Common myeloid progenitor, CD34-positive (primary cell): ENCODE measurements at regions not wholly inside any gene's neighbourhood (a gene's known extent, or its start where the extent isn't known, plus 50 kb on each side); places are given as distances from the start of the nearest gene placed in this dataset.
A peak's percentile ranks its signal among the peaks of the same experiment; 100 is the strongest.

Source experiments
- CTCF ChIA-PET: fragments of 350-600 bp; sonication (Branson Sonifier 250); formaldehyde crosslinking; loops from one replicate; lab custom pipeline; 2021; ENCODE audit warnings: antibody characterized with exemption; lab: Charles Lee
- POLR2A ChIA-PET: fragments of 350-600 bp; sonication (Branson Sonifier 250); formaldehyde crosslinking; loops from one replicate; lab custom pipeline; 2021; ENCODE audit warnings: antibody characterized with exemption; lab: Charles Lee
- DNase-seq, 3 donors: peaks; one replicate each; pipeline versions ENCODE4 v3.0.0 to v3.0.0-alpha.2; 2013
- H3K27ac ChIP-seq, 2 experiments: 1 replicate in 1 of 2; 2 replicates in 1 of 2; pipeline ENCODE4 v1.7.0; 2013; ENCODE audit warnings: inconsistent platforms in 2 of 2, low read length in 2 of 2, mild to moderate bottlenecking in 2 of 2, low read depth in 1 of 2, moderate library complexity in 1 of 2; ENCODE audit not compliant: severe bottlenecking in 2 of 2, insufficient read depth in 1 of 2, poor library complexity in 1 of 2
- H3K27me3 ChIP-seq, 5 experiments: replicated peaks in 2 of 5; 1 replicate in 3 of 5; 2 replicates in 2 of 5; pipeline versions ENCODE4 v1.6.1 to v1.7.0; 2013; ENCODE audit warnings: low read length in 4 of 5, mild to moderate bottlenecking in 2 of 5, moderate library complexity in 2 of 5, inconsistent platforms in 1 of 5; ENCODE audit not compliant: insufficient read depth in 5 of 5, control insufficient read depth in 4 of 5
- H3K36me3 ChIP-seq, 4 experiments: 1 replicate in 2 of 4; 2 replicates in 2 of 4; pipeline versions ENCODE4 v1.6.1 to v1.7.0; 2013; ENCODE audit warnings: low read length in 3 of 4, control low read depth in 1 of 4, mild to moderate bottlenecking in 1 of 4; ENCODE audit not compliant: control insufficient read depth in 4 of 4, insufficient read depth in 4 of 4
- H3K4me1 ChIP-seq, 4 experiments: 1 replicate in 3 of 4; 2 replicates in 1 of 4; pipeline versions ENCODE4 v1.6.1 to v1.7.1; 2013; ENCODE audit warnings: low read length in 3 of 4, mild to moderate bottlenecking in 3 of 4, control low read depth in 1 of 4, inconsistent platforms in 1 of 4, moderate library complexity in 1 of 4; ENCODE audit not compliant: control insufficient read depth in 4 of 4, insufficient read depth in 4 of 4; ENCODE audit errors: control extremely low read depth in 1 of 4
- H3K4me3 ChIP-seq, 7 experiments: 1 replicate in 4 of 7; 2 replicates in 3 of 7; pipeline versions ENCODE4 v1.5.1 to v1.7.0; 2013; ENCODE audit warnings: mild to moderate bottlenecking in 7 of 7, low read length in 6 of 7, moderate library complexity in 6 of 7, inconsistent platforms in 2 of 7, low read depth in 2 of 7, control low read depth in 1 of 7; ENCODE audit not compliant: insufficient read depth in 4 of 7, control insufficient read depth in 1 of 7; ENCODE audit errors: extremely low read depth in 1 of 7
- H3K9me3 ChIP-seq, 5 experiments: 1 replicate in 4 of 5; 2 replicates in 1 of 5; pipeline versions ENCODE4 v1.6.1 to v1.7.1; 2013; ENCODE audit warnings: low read length in 4 of 5, mild to moderate bottlenecking in 2 of 5, inconsistent platforms in 1 of 5, low read depth in 1 of 5, moderate library complexity in 1 of 5; ENCODE audit not compliant: control insufficient read depth in 4 of 5, insufficient read depth in 2 of 5; ENCODE audit errors: control extremely low read depth in 1 of 5
- WGBS: methylation state at CpG from one replicate; pipeline ENCODE4 v1.1.5; 2013; ENCODE audit not compliant: insufficient coverage; 5-methylcytosine and 5-hydroxymethylcytosine counted together

DNA sequence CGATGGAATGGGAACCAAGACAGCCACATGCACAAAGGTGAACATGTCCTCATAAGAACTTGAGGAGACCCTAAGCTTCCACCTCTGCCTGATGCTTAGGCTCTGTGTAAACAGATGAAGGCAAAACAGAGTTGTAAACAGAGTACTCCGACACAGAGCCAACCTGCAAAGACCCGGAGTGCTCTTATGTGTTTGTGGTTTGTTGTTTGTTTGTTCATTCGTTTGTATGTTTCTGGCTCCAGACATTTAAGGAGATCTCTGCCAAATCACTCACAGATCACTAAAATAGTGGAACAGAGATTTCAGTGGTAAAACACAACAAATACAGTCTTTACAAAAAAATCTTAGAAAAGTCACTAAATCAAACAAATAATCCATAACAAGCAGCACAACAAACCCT is 294.9 kb downstream of the EIPR1 start:
- H3K4me1 ChIP-seq = no peaks in the 10 kb centered on the region
- no peak for DNase-seq
- WGBS = 100% methylated on average over 1 of the region's 4 CpGs
- POLR2A ChIA-PET = no interaction called here
- H3K9me3 ChIP-seq = peaks cover 0 to 6% (median 0%) of the 10 kb centered on the region in 5 experiments
- peaks cover 0 to 3% (median 0%) of the 10 kb centered on the region in 5 experiments for H3K27me3 ChIP-seq
- no peak overlapping the region for H3K4me3 ChIP-seq
- no peak overlapping the region for H3K27ac ChIP-seq
- CTCF ChIA-PET = no interaction called here
- no peaks in the 10 kb centered on the region for H3K36me3 ChIP-seq

DNA sequence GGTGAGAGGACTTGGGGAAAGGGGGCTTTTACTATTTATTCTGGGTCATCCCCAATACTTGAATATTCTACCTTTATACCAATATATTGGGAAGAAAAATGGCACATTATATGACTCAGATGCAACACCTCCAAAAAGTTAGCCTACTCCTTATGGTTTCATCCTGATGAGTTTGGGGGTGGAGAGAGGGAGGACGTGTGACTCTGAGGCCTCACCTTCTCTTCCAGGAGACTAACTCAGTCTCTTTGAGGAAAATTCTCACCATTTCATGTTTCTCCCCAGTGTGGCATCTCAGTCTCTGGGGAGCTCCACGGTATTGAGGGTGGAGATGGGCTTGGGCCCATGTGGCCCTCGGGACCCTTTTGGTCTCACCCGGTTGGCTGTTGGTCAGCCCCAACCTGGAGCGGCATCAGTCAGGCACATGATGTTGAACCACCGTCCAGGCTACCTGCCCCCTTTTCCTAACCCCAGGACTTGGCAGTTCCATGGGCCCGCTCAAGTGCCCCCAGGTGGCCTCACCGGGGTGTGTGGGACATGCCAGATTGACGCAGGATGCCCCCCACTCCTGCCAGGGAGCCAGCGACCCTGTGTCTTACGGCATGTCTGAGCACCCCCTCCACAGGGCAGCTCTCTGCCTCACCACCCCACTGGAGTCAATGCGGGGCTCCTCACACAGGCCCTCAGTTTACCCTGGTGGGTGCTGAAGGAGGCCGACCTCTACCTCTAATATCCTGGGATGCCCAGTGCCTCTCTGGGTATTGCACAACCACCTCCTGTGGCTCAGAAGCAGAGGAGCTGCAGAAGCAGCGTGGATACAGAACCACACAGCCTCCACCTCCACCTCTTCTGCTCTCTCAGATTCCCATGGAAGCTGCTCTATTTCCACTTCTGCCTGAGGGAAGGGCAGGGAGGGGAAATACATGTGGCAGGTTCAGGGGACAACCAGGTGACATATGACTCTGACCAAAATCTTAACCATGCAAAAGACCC is 297.4 kb downstream of the EIPR1 start:
- peaks cover 0 to 3% (median 2%) of the 10 kb centered on the region in 5 experiments for H3K27me3 ChIP-seq
- no peak overlapping the region for H3K4me3 ChIP-seq
- ChIA-PET CTCF (no interaction called here), POLR2A (no interaction called here)
- peaks cover 0 to 6% (median 0%) of the 10 kb centered on the region in 5 experiments for H3K9me3 ChIP-seq
- H3K4me1 ChIP-seq = no peaks in the 10 kb centered on the region
- no peaks in the 10 kb centered on the region for H3K36me3 ChIP-seq
- no peak for DNase-seq
- WGBS = 98% methylated on average over 11 of the region's 14 CpGs
- no peak overlapping the region for H3K27ac ChIP-seq

DNA sequence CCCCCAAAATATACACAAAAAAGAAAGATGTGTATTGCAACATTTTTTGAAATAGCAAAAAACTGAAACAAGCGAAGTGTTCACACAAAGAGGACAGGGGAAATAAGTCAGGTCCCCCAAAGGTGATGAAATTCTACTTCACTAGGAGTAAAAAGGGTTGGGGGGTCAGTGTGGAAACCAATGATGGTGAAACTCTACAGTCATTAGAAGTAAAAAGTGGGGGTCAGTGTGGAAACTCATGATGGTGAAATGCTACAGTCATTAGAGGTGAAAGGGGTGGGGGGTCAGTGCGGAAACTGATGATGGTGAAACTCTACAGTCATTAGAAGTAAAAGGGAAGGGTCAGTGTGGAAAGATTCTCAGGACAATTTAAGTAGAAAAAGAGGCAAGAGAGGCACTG is 298.2 kb downstream of the EIPR1 start:
- Histone ChIP-seq H3K27me3 (peaks cover 0 to 7% (median 2%) of the 10 kb centered on the region in 5 experiments), H3K9me3 (peaks cover 0 to 6% (median 0%) of the 10 kb centered on the region in 5 experiments), H3K4me3 (no peak overlapping the region), H3K4me1 (no peaks in the 10 kb centered on the region), H3K27ac (no peak overlapping the region), H3K36me3 (no peaks in the 10 kb centered on the region)
- ChIA-PET POLR2A (no interaction called here), CTCF (no interaction called here)
- peak in 1 of 3 donors; percentile 9 for DNase-seq
- WGBS = 100% methylated on average over 2 of the region's 2 CpGs

DNA sequence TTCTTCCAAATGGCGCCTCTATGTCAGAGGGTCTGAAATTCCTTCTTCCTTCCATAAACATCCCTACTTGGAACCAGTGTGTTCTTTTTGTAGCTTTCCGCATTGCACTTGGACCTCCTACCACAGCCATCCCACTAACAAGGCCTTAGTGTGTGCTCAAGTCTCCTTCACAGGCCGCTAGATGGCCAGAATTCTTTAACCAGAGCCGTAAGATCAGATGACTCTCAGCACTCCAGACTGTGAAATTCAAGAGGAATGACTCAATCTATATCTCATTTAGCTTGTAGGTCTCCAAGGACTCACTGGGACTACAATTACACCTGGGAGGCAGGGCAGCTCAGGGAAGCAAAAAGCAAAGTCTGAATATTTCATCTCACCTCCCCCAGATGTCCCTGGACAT is 298.9 kb downstream of the EIPR1 start:
- POLR2A ChIA-PET = no interaction called here
- Histone ChIP-seq H3K36me3 (no peaks in the 10 kb centered on the region), H3K27ac (no peak overlapping the region), H3K27me3 (peaks cover 0 to 7% (median 2%) of the 10 kb centered on the region in 5 experiments), H3K4me1 (no peaks in the 10 kb centered on the region), H3K4me3 (no peak overlapping the region), H3K9me3 (peaks cover 0 to 6% (median 0%) of the 10 kb centered on the region in 5 experiments)
- no peak for DNase-seq
- CTCF ChIA-PET = no interaction called here
- 89% methylated on average over 4 of the region's 4 CpGs for WGBS

DNA sequence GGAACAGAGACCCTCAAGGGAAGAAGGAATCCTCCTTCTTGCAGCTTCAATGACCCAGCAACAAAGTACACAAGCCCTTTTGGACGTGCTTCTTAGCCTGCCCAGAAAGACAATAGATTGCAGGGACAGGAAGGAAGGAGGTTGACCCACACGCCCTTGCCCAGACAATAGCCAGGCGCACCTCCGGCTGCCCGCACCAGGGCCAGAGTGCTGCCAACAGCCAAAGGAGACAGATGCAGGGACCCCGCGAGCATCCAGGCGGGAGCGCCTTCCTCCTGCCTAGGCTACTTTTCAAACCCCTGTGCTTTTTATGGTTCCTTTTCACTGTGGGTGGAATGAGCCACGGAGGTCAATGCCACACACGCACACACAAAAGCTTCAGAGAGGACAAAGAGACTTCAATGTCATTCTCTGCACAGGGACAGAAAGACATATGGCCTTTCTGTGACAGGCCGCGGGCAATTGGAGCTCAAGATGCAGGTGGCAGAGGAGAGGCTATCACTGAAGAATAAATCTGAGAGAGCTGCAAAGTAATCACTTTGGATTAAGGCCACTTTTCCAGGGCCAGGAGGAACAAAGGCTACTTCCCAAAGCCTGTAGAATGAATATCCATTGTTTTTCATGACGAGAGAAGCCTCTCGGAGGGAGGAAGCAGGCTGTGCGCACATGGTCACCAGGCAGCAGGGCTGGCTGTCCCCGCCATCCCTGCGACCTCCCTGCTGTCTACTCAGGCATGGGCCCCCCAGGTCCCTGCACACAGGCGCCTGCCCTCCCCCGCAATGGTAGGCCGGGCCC is 300.6 kb downstream of the EIPR1 start:
- no peak overlapping the region for H3K4me3 ChIP-seq
- 70% methylated on average over 16 of the region's 21 CpGs for WGBS
- peaks cover 0 to 7% (median 0%) of the 10 kb centered on the region in 5 experiments for H3K27me3 ChIP-seq
- ChIA-PET CTCF (no interaction called here), POLR2A (no interaction called here)
- DNase-seq = no peak
- H3K9me3 ChIP-seq = peaks cover 0 to 6% (median 0%) of the 10 kb centered on the region in 5 experiments
- H3K4me1 ChIP-seq = no peaks in the 10 kb centered on the region
- no peak overlapping the region for H3K27ac ChIP-seq
- H3K36me3 ChIP-seq = no peaks in the 10 kb centered on the region

DNA sequence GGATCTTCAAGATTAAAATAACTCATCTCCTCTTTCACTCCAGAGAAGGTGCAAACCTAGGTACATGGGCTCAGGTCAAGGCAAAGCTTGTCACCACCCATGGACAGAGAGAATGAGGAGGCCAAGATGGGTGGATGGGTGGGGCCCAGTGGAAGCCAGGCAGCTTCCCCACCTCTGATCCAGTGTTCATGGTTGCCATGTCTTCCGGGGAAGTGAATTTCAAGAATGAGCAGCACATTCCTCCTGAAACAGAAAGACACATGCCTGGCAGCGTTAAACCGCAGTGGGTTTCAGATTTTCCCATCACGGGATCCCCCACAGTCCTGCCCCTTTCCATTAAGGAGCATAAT is 301.7 kb downstream of the EIPR1 start:
- Histone ChIP-seq H3K27ac (no peak overlapping the region), H3K36me3 (no peaks in the 10 kb centered on the region), H3K27me3 (peaks cover 0 to 7% (median 0%) of the 10 kb centered on the region in 5 experiments), H3K4me3 (no peak overlapping the region), H3K4me1 (no peaks in the 10 kb centered on the region), H3K9me3 (peaks cover 0 to 6% (median 0%) of the 10 kb centered on the region in 5 experiments)
- WGBS = 93% methylated on average over 4 of the region's 4 CpGs
- CTCF ChIA-PET = no interaction called here
- no peak for DNase-seq
- POLR2A ChIA-PET = no interaction called here
